HS-27A (cell line): ENCODE measurements at regions not wholly inside any gene's neighbourhood (a gene's known extent, or its start where the extent isn't known, plus 50 kb on each side); places are given as distances from the start of the nearest gene placed in this dataset.
"Not testable (repeated sequence)": the region's sequence is repeated elsewhere in the genome, so short reads cannot be mapped to it uniquely, and the experiment has no call there.

Experiments
- DNase-seq: peaks from one replicate; pipeline ENCODE4 v3.0.0-alpha.2; 2012; ENCODE audit warnings: low read depth, missing footprints

DNA sequence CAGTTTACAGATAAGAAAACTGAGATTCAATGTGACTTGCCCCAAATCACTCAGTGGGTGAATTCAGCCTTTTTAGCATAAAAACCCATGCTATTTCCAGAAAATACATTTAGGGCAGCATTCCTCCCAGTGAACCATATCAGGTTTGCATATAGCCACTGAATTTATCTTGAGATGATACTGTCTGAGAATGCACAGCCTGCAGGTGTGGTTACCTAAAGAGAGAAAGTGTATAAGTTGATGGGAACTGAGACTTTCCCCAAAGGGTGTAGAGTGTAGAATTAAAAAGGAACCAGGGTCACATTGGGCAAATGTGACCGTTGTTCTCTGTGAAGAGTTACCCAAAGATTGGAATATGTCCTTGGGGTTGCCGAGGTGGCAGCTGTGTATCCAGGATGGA lies 100.0 kb upstream of the PIK3R1 start:
- no peak for DNase-seq

DNA sequence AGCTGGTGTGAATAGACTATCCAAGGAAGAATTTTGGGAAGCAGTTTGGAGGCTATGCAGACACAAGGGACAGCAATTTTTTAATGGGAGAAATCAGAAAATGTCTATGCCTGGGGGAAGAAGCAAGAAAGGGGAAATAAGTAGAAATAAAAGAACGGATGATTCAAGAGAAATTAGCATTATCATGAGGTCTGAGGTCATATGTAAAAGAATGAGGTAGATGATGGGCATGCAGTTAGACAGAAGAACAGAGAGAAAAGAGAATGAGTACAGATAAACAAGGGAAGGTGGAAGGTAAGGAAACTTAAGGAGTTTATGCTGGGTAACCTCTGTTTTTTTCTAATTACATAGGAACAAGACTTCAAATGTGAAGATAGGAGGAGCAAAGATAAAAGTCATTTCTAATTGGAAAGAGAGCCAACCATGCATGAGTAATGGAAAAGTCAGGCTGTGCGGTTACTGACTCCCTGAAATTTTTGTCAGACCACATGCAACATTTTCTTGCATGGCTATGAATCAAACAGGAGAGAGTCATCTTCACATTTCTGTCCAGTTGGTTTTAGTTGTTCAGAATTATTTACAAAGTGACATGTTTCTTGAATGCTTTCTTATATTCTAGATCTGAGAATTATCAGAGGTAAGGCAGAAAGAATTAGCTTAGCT lies 101.0 kb upstream of the PIK3R1 start:
- DNase-seq: peak; percentile 20

DNA sequence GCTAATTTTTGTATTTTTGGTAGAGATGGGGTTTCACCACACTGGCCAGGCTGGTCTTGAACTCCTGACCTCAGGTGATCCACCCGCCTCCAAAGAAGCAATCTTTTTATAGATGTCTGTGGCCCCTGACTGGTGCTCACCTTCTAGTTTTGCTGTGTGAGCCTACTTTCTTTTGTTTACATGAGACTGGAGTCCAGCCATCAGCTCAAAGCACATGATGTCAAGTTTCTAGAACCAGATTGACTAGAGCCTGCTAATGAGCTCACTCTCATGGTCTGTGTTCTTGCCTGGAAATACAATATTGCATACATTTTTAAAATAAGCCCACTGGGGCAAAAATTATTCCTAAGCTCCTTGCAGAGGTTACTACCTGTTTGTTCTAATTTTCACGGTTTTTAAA lies 102.9 kb upstream of the PIK3R1 start:
- DNase-seq: no peak

DNA sequence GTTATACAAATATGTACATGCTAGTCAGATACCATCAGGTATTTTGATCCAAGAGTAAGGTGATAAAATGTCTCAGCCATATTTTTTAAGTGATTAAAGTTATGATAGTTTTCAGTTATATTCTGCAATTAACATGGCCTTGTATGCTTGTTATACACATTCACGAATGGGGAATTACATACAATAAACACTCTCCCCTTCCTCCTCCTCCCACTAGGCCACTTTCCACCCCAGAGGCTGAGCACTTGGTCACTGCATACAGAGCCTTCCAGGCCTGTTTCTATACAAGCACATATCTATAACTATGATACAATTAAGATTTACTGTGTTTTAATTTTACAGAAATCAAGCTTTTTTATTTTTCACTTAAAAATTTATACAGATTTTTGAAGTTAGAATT lies 104.7 kb upstream of the PIK3R1 start:
- no peak for DNase-seq

DNA sequence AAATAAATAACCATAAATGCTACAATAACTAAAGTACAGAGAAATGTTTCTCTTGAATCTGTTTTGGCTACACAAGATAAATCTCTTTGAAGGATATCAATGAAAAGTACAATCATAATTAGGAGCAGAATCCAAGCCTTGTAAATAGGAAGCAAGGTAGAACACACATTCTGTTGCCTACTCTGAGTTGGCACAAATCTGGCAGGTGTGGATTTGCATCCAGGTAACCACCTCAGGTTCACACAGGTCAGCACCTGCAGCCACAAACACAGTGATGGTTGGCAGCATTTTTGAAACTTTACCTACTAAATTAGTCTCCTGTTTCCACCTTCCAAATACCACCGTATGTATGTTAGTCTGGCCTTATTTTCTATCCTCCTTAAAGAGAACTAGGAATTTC lies 105.3 kb upstream of the PIK3R1 start:
- DNase-seq: no peak

DNA sequence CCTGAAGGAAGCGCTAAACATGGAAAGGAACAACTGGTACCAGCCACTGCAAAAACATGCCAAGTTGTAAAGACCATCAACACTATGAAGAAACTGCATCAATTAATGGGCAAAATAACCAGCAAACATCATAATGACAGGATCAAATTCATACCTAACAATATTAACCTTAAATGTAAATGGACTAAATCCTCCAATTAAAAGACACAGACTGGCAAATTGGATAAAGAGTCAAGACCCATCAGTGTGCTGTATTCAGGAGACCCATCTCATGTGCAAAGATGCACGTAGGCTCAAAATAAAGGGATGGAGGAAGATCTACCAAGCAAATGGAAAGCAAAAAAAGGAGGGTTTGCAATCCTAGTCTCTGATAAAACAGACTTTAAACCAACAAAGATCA lies 111.3 kb upstream of the PIK3R1 start:
- not testable (repeated sequence) for DNase-seq

DNA sequence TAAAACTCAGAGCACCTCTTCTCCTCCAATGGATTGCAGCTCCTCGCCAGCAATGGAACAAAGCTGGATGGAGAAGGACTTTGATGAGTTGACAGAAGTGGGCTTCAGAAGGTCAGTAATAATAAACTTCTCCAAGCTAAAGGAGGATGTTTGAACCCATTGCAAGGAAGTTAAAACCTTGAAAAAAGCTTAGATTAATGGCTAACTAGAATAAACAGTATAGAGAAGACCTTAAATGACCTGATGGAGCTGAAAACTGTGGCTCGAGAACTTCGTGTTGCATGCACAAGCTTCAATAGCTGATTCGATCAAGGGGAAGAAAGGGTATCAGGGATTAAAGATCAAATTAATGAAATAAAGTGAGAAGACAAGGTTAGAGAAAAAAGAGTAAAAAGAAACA lies 112.3 kb upstream of the PIK3R1 start:
- not testable (repeated sequence) for DNase-seq

DNA sequence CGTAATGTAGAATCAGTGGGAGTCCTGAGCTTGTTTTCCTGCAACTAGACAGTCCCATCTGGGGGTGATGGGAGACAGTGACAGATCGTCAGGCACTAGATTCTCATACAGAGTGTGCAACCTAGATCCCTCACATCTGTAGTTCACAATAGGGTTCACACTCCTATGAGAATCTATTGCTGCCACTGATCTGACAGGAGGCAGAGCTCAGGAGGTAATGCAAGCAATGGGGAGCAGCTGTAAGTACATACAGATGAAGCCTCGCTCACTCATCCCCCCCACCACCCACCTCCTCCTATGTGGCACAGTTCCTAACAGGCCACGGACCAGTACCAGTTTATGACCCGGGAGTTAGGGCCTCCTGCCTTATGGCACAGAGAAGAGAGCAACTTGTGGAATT lies 116.2 kb upstream of the PIK3R1 start:
- DNase-seq: no peak

DNA sequence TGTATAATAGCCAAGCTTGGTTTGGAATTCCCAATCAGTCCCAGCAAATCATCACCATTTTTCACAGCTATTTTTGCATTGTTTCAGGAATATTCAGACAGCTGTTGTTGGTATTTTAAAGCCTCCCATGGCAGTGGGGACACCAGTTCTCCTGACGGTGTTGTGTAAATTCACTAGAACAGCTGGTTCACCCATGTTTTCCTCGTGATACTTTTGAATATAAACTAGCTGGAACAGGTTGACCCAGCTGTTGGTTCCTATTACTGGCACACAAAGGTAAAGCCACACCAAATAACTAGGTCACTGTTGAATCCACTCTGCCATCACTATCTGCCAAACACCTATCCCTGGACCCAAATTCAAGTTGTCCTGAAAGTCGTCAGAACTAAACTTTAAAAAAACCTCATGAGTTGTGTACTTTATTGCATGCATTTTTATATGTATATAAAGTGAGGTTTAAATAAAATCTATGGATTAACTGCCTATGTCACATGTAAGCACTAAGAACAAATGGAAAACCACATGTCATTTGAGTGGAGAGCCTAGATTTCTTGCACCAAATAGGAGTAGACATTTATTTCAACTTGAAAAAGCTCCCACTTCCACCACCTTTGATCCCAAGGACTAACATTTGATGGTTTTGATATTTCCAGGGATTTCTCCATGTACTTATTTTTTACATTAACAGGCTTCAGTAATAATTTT lies 121.9 kb upstream of the PIK3R1 start:
- no peak for DNase-seq

DNA sequence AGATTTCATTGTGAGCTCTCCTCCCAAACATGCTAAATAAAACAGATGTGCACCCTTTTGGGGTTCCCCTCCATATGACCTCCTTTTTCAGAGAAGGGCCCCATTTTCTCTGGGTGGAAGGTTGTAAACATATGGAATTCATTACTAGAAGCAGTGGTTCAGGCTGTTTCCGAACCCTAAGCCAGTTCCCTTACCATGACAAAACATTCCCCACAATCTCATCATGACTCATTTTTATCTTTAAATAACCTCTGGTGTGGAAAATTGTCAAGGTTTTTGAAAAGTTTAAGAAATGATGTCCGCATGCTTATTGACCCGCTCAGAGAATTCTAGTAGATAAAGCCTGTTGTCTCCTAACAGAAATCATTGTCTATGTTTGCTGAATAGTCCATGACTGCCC lies 127.3 kb upstream of the PIK3R1 start:
- DNase-seq: no peak

DNA sequence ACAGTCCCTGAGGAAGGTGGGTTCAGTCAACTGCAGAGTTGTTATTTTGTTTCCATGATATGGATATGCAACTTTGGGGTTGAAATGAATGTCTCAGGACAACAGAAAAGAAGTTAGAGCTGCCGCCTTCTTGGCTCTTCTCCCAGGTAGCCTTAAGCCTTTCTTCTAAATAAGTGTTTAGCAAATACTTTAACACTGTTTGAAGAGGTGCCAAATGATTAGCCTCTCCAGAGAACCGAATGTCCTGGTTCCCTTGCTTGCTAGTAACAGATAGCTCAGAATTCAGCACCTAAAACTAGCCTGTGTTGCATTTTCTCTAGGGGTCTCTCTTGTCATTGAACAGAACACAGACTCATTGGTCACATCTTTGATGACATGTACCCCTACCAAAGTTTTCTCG lies 127.7 kb upstream of the PIK3R1 start:
- DNase-seq: no peak

DNA sequence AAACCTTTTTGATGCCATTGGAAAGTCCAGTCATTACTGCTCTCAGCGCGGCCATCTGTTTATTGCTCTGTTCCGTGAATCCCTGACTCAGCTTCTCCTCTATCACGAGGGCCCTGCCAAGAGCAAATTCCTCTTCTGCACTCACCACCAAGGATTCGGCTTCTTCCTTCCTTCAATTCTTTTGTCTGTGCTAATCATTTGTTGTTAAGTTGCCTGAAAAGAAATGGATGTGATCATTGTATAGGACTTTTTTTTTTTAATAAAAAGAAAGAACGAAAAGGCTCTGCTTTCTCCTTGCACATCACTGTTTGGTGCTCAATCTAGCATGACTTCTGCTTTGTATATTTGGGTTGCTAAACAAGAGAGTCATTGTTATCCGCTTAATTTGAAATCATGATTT lies 128.7 kb upstream of the PIK3R1 start:
- no peak for DNase-seq

DNA sequence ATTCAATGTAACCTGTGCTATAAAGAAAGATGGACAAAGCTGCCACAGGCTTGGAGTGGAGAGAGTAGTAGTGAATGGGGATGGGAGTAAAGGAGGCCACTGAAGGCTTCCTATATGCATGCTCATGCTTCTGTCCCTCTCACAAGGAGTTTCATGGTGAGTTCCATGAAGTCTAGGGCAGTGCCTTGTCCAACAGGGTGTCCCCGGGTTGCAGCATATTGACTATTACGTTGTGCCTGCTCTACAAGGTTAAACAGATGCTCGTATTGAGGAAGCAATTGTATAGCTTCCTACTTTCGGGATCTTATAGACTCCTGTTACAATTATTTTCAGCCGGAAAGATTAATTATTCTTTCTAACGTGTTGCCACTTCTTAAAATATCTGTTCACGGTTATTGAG lies 129.1 kb upstream of the PIK3R1 start:
- no peak for DNase-seq

DNA sequence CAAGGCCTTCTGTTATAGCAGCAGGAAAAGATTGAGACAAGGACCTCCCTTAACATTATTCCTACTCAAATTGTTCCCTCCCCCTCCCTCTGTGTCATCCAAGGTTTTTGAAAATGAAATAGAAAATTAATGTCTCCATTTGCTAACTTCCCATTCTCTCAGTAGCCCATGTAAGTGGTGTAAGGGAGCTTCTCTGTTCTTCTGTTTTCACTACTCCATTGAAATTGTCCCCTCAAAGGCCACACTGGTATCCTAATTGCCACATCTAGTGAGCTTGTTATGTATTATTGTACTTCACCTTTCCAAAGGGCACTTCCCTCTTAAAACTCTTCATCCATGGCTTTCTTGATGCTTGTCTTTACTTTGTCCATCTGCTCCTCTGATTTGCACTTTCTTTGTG lies 131.2 kb upstream of the PIK3R1 start:
- no peak for DNase-seq

DNA sequence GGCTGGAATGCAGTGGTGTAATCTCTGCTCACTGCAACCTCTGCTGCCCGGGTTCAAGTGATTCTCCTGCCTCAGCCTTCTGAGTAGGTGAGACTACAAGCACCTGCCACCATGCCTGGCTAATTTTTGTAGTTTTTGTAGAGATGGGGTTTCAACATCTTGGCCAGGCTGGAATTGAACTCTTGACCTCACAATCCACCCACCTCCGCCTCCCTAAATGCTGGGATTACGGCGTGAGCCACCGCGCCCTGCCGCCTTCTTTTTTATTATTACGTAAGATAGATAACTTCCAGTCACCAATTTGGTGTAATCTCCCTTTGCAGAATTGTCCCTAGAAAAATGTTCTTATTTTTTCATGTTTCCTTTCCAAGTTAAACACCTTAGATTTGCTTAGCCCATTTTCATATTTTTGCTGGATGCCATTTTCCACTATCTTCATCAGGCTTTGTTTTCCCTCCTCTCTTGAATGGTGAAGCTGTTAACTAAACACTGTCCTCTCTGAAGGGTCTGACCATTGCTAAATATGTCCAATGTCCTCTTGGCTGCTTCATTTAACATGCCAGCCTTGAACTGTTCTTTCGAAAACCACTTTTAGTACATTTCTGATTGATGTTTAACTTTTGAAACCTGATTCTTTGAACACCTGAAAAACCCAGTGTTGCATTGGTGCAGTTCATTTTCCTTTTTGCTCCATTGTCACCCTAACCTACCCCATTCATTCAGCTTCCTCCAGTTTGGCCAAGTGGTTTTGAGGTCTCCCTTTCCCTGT lies 135.1 kb upstream of the PIK3R1 start:
- DNase-seq: no peak

DNA sequence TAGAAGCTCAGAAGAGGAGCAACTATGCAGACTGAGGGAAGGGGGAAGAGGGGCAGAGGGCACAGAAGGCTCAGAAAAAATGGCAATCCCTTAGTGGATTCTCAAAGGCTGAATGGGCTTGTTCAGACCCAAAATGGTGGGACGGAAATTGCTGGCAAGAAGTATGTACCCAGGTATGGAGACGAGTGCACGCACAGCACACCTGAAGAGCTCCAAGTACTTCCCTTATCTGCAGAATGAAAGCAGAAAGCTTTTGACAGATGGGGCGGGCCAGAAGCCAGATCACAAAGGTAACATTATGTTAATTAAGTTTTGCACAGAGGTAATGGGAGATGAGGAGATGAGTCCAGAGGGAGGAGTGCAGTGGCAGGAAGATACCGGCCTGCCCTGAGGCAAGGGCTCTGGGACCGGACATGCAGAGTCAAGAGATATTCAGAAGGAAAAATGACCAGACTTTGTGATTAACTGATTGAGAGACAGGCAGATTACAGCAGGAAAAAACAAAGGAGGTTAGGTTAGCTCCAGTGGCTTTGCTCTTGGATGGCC lies 138.1 kb upstream of the PIK3R1 start:
- DNase-seq: no peak

DNA sequence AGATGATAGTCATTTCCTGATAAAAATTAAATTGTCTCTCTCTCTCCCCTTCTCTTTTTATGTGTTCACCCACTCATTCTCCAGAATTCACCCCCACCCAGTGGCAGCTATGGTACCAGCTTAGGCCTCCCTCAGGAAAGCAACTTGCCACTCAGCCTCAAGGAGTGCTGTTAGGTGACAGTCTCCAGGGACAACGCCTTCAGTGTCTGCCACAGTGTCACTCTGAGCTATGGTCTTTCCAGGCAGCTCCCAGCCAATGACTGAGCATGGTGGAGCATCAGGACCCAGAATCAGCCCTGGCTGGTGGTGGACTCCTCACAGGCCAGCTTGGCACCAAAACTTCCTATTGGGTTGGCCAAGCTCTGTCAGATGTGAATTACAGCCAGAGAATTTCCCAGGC lies 140.9 kb upstream of the PIK3R1 start:
- no peak for DNase-seq

DNA sequence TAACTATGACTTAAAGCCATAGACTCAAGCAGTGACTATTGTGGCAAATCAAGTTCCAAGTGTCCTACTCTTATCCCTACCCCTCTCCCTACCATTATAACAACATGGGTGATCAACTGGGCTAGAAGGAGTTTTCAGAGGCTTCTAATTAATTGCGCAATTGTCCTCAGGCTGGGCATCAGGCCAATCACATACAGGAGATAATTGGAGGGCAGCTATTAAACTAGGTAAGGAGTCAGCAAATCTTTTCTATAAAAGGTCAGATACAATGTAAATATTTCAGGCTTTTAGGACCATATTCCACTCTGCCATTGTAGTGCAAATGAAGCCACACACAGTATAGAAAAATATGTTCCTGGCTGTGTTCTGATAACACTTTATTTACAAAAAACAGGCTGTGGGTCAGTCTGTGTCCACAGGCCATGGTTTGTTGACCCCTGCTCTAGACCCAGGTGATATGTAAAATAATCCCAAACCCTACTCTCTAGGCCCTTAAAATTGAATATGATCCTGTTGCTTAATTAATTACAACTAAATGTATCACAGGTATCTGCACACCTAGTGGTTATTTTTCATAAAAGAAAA lies 141.4 kb upstream of the PIK3R1 start:
- no peak for DNase-seq

DNA sequence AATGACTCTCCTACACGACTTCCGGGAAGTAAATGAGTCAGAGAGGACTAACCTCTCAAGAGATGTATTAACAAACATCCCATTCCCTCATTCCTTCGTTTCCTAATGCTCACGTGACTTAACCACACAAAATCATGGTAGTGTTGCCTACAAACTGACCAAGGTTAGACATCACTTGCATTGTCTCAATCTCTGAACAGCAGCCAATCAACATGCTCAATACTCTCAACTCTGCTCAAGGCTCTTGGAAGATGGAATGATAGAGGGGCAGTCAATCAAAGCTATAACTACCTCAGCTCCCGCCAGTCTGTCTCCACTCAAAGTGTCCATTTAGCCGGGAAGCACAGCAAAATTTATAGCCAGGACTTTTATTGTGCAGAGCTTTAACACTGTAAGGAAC lies 143.8 kb upstream of the PIK3R1 start:
- no peak for DNase-seq

DNA sequence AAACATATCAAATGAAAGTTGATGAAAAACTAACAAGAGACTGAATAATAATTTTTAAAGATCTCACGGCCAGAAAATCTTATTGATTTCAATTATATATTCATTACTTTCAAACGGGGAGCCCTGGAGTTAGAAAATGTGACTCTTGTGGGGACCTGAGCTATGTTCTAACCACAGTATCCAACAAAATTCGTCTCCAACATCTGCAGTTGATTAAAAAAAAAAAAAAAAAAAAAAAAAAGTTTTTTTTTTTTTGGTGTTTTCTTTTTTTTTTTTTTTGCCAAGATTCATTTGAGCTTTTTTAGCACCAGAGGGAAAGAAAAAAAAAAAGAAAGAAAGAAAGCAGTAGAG lies 144.3 kb upstream of the PIK3R1 start:
- DNase-seq: no peak

DNA sequence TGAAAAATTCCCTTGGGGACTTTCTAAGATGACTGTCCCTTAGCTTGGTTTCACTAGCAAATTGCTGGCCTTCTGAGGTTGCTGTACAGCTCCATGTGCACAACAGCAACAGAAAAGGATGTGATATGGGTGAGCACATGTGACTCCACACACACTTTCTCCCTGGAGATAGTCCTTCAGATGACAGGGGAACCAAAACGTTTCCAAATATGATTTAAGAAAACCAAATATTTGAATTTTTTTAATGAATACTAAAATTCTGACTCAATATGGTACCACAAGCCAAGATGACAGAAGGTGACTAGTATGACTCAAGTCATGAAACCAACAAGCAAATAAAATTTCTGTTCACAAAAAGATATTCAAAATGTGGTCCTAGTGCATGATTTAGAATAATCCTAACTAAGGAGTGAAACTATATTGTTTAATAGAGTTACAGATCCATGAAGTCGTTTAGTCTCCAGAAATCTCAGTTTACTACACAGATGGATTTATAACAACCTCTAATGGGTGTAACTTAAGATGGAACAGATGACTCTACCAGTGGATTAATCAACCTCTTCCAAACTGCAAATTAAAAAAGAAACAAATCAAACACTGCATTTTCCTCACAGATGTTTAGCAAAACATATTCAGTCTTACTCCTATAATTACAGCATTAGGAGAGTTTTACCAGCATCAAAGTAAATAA lies 144.8 kb upstream of the PIK3R1 start:
- no peak for DNase-seq

DNA sequence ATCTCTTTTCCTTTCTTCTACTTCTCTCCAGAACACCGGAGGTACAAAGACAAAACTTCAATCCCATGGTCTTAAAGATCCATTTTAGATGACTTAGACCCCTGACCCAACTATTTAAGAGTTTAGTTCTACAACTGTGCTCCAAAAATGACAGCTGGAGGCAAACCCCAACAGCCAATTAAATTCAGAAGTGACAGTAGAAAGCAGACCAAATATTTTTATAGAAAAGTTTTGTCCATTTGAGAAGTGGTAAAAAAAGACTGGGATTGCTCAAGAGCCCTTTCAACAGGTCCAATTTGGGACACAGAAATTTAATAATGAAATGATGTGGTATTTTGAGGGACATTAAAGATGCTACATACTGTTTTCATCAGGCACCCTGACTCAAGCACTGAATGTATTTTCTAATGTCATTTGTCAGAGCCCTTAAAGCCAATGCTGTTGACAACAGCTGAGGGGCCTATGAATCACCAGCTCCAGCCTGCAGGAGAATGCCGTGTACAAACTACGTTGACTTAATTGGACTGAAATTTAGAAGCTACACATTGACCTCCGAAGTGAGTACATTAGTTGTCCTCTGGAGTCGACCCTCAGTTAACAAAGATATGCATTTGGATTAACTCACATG lies 147.5 kb upstream of the PIK3R1 start:
- no peak for DNase-seq
